ENCODE measurements at regions not wholly inside any gene's neighbourhood (a gene's known extent, or its start where the extent isn't known, plus 50 kb on each side); places are given as distances from the start of the nearest gene placed in this dataset.

GRCh38 chr6:15046751-15047150 is 199.1 kb upstream of the JARID2 start:
- Histone ChIP-seq H3K9me2 (ENCODE audit: insufficient read depth, low read length) (no peaks in the 10 kb centered on the region), H2AFZ (ENCODE audit: low read length) (no peak overlapping the region), H3K79me2 (ENCODE audit: insufficient read depth, low read depth, low read length) (no peaks in the 10 kb centered on the region), H3K4me3 (ENCODE audit: low read depth, low read length, poor library complexity, severe bottlenecking) (no peak overlapping the region), H3K4me1 (ENCODE audit: insufficient read depth, low read length, poor library complexity, severe bottlenecking) (no peaks in the 10 kb centered on the region), H3K36me3 (ENCODE audit: insufficient read depth, low read length) (no peaks in the 10 kb centered on the region), H3K27ac (ENCODE audit: low read depth, low read length, poor library complexity, severe bottlenecking) (no peak overlapping the region), H4K20me1 (ENCODE audit: insufficient read depth, low read length) (no peaks in the 10 kb centered on the region), H3K4me2 (ENCODE audit: low read length) (no peak overlapping the region), H3K9me3 (ENCODE audit: low read length) (no peaks in the 10 kb centered on the region)
- ChIA-PET POLR2A (no interaction called here), CTCF (ENCODE audit: unreplicated experiment) (no interaction called here)
- no TSS peak for BruUV-seq (replicated peaks)
- no peak for DNase-seq (ENCODE audit: low spot score)
- intact Hi-C loops (cut with micrococcal nuclease; ENCODE audit: unreplicated experiment): no loop called here
- no peak for TF ChIP-seq EZH2phosphoT487 (IDR thresholded peaks at IDR 0.05; ENCODE audit: borderline replicate concordance, low read depth, low read length)
- no peak for TF ChIP-seq CTCF (conservative IDR thresholded peaks at IDR 0.05; ENCODE audit: low read length)

GRCh38 chr6:15048367-15048766 is 197.5 kb upstream of the JARID2 start:
- CTCF ChIA-PET (ENCODE audit: unreplicated experiment): no interaction called here
- intact Hi-C loops (cut with micrococcal nuclease; ENCODE audit: unreplicated experiment): no loop called here
- no peak overlapping the region for H3K4me3 ChIP-seq (ENCODE audit: low read depth, low read length, poor library complexity, severe bottlenecking)

More at GRCh38 chr6:15048367-15048766, 197.5 kb upstream of the JARID2 start:
- no peaks in the 10 kb centered on the region for H3K79me2 ChIP-seq (ENCODE audit: insufficient read depth, low read depth, low read length)
- no peak for TF ChIP-seq CTCF (conservative IDR thresholded peaks at IDR 0.05; ENCODE audit: low read length)
- TF ChIP-seq EZH2phosphoT487 (IDR thresholded peaks at IDR 0.05; ENCODE audit: borderline replicate concordance, low read depth, low read length): no peak
- no peak for DNase-seq (ENCODE audit: low spot score)
- H3K36me3 ChIP-seq (ENCODE audit: insufficient read depth, low read length): no peaks in the 10 kb centered on the region
- H2AFZ ChIP-seq (ENCODE audit: low read length): no peak overlapping the region
- no peaks in the 10 kb centered on the region for H3K9me2 ChIP-seq (ENCODE audit: insufficient read depth, low read length)
- no peaks in the 10 kb centered on the region for H3K9me3 ChIP-seq (ENCODE audit: low read length)
- POLR2A ChIA-PET: no interaction called here
- BruUV-seq (replicated peaks): no TSS peak
- no peaks in the 10 kb centered on the region for H4K20me1 ChIP-seq (ENCODE audit: insufficient read depth, low read length)
- no peaks in the 10 kb centered on the region for H3K4me1 ChIP-seq (ENCODE audit: insufficient read depth, low read length, poor library complexity, severe bottlenecking)
- no peak overlapping the region for H3K4me2 ChIP-seq (ENCODE audit: low read length)
- no peak overlapping the region for H3K27ac ChIP-seq (ENCODE audit: low read depth, low read length, poor library complexity, severe bottlenecking)
